Mesodermal cell (in vitro differentiated cells): ENCODE measurements at regions not wholly inside any gene's neighbourhood (a gene's known extent, or its start where the extent isn't known, plus 50 kb on each side); places are given as distances from the start of the nearest gene placed in this dataset.
A peak's percentile ranks its signal among the peaks of the same experiment; 100 is the strongest.

ENCODE experiments used
- H3K27ac ChIP-seq: 2 replicates; pipeline ENCODE4 v1.7.0; 2013; ENCODE audit warnings: mild to moderate bottlenecking, low read depth, low read length, moderate library complexity; ENCODE audit not compliant: severe bottlenecking
- H3K36me3 ChIP-seq: 2 replicates; pipeline ENCODE4 v1.7.1; 2013; ENCODE audit warnings: mild to moderate bottlenecking, low read length, moderate library complexity; ENCODE audit not compliant: control insufficient read depth, insufficient read depth
- H3K4me1 ChIP-seq: one replicate; pipeline ENCODE4 v1.7.1; 2013; ENCODE audit warnings: mild to moderate bottlenecking, low read length; ENCODE audit not compliant: insufficient read depth, control insufficient read depth, poor library complexity, severe bottlenecking
- H3K4me3 ChIP-seq: 2 replicates; pipeline ENCODE4 v1.7.0; 2013; ENCODE audit warnings: low read length, control low read depth, mild to moderate bottlenecking; ENCODE audit not compliant: insufficient read depth, poor library complexity, severe bottlenecking; ENCODE audit errors: extremely low read depth
- H3K9me3 ChIP-seq: 2 replicates; pipeline ENCODE4 v1.7.1; 2013; ENCODE audit warnings: mild to moderate bottlenecking, low read length, moderate library complexity; ENCODE audit not compliant: control insufficient read depth
- WGBS, 2 experiments: methylation state at CpG; one replicate each; pipeline ENCODE4 v1.1.5; 2013; ENCODE audit warnings: missing lambda C conversion rate in 2 of 2; ENCODE audit not compliant: insufficient coverage in 2 of 2; 5-methylcytosine and 5-hydroxymethylcytosine counted together

DNA sequence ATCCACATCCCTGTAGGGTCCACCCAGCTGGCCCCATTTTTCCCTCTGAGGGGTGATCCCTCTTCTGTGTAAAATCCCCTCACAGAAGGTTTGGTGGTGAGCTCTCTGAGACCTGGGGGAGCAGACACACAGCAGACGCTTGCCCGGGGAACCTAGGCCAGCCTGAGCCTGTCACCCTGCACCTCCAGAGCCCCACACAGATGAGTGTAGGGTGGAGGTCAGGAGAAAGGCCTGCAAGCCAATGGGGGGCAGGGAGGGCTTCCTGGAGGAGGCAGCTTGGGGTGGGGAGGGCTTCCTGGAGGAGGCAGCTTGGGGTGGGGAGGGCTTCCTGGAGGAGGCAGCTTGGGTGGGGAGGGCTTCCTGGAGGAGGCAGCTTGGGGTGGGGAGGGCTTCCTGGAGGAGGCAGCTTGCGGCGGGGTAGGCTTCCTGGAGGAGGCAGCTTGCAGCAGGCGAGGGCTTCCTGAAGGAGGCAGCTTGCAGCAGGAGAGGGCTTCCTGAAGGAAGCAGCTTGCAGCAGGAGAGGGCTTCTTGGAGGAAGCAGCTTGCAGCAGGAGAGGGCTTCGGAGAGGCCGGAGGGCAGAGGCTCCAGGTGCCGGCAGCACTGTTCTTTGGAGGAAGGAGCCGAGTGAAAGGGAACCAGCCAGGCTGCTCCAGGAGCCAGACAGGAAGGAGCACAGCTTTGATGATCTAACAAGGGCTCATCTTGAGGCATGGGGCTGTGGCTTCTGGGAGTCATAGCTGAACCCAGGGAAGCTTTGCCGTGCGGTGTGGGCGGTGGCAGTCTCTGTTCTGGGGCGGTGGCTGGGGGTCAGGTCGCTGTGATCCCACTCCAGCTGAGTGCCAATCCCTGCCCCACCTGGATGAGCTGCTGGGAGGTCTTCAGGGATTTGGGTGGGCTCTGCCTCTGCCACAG, 83.7 kb upstream of the ZNF469 start:
- Histone ChIP-seq H3K4me1 (peaks cover 28% of the 10 kb centered on the region), H3K9me3 (peaks cover 7% of the 10 kb centered on the region), H3K4me3 (no peak overlapping the region), H3K27ac (no peak overlapping the region), H3K36me3 (no peaks in the 10 kb centered on the region)
- 86 to 90% methylated on average over 8 to 12 of the region's 14 CpGs for WGBS, 2 experiments

- WGBS, 2 experiments = 97% methylated on average over 17 to 19 of the region's 19 CpGs
- H3K27ac ChIP-seq = no peak overlapping the region
- peaks cover 36% of the 10 kb centered on the region for H3K4me1 ChIP-seq
- H3K4me3 ChIP-seq = no peak overlapping the region
- peaks cover 7% of the 10 kb centered on the region for H3K9me3 ChIP-seq
- H3K36me3 ChIP-seq = no peaks in the 10 kb centered on the region
Measured at GRCh38 chr16:88299751-88300462, 82.9 kb upstream of the ZNF469 start.

DNA sequence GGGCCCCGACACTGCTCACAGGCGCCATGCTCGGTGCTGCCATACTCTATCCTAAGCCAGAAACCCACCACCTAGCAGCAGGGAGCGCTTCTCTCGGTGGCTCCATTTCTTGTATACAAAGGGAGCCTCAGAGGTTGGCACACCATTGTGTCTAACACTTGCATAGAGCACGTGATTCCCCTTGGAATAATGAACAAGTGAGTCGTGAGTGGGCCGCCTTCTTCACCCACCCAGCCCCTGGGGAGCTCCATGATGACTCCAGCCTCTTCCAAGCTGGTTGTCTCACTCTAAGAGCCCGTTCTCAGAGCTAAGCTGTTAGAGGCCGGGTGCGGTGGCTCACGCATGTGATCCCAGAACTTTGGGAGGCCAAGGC, 82.3 kb upstream of the ZNF469 start:
- no peak overlapping the region for H3K4me3 ChIP-seq
- H3K4me1 ChIP-seq = peaks cover 41% of the 10 kb centered on the region
- no peaks in the 10 kb centered on the region for H3K36me3 ChIP-seq
- H3K9me3 ChIP-seq = peaks cover 7% of the 10 kb centered on the region
- whole genome bisulfite sequencing, 2 experiments = 88 to 97% methylated on average over 9 to 11 of the region's 12 CpGs
- no peak overlapping the region for H3K27ac ChIP-seq

- no peaks in the 10 kb centered on the region for H3K36me3 ChIP-seq
Measured at GRCh38 chr16:88301431-88301830, 81.3 kb upstream of the ZNF469 start.

DNA sequence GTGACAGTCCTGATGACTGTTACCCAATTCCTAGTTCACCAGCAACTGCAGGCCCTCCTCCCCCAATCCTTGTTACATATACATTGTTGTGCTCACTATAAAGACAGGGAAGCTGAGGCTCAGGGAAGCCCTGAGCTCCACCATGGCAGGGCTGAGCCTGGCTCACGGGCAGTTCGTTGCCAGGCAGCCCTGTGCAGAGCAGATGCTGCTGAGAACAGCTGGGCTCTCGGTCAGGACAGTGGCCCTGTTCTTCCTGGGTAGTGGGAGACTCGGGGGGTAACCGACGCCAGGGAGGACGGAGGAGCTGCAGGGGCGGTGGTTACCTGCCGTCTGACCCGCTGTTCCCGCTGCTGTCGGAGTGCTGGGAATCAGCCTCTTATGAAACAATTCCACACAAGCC, 80.9 kb upstream of the ZNF469 start:
- Histone ChIP-seq H3K27ac (no peak overlapping the region), H3K4me1 (peaks cover 52% of the 10 kb centered on the region), H3K36me3 (no peaks in the 10 kb centered on the region), H3K9me3 (peaks cover 7% of the 10 kb centered on the region), H3K4me3 (no peak overlapping the region)
- 90 to 94% methylated on average over 7 of the region's 12 CpGs for WGBS, 2 experiments

More at GRCh38 chr16:88301431-88301830, 81.3 kb upstream of the ZNF469 start:
- H3K4me3 ChIP-seq = no peak overlapping the region
- H3K9me3 ChIP-seq = peaks cover 7% of the 10 kb centered on the region
- 94% methylated on average over 11 of the region's 11 CpGs for WGBS, 2 experiments
- no peak overlapping the region for H3K27ac ChIP-seq
- peaks cover 48% of the 10 kb centered on the region for H3K4me1 ChIP-seq

GRCh38 chr16:88302666-88303065, 80.1 kb upstream of the ZNF469 start:
- Histone ChIP-seq H3K4me3 (no peak overlapping the region), H3K9me3 (peaks cover 9% of the 10 kb centered on the region), H3K4me1 (peaks cover 58% of the 10 kb centered on the region), H3K27ac (no peak overlapping the region), H3K36me3 (no peaks in the 10 kb centered on the region)
- 95 to 97% methylated on average over 6 of the region's 6 CpGs for WGBS, 2 experiments

DNA sequence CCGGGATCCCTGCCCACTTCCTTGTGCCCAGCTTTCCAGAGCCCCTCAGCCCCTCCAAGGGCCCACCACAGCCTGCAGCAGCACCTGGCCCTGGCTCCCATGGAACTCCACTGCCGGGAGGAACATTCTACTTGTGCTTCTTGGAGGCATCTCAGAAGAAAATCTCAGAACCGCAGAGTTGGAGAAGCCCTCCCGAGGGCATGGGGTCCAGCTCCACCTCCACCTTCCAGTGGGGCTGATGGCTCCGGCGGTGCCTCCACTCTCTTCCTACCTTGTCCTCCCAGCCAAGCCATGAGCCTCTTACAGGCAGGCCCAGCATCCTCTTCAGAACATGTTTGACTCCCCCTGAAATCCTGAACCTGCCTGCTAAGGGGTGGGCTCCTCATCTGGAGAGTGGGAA, 79.4 kb upstream of the ZNF469 start:
- peaks cover 16% of the 10 kb centered on the region for H3K9me3 ChIP-seq
- peaks cover 58% of the 10 kb centered on the region for H3K4me1 ChIP-seq
- peak overlapping the region; percentile 97 for H3K27ac ChIP-seq
- no peak overlapping the region for H3K4me3 ChIP-seq
- WGBS, 2 experiments = 83 to 88% methylated on average over 4 to 6 of the region's 6 CpGs
- H3K36me3 ChIP-seq = no peaks in the 10 kb centered on the region

- Histone ChIP-seq H3K27ac (peak overlapping the region; percentile 97), H3K36me3 (no peaks in the 10 kb centered on the region), H3K4me1 (peaks cover 52% of the 10 kb centered on the region), H3K9me3 (peaks cover 17% of the 10 kb centered on the region), H3K4me3 (no peak overlapping the region)
- WGBS, 2 experiments = 29 to 48% methylated on average over 13 to 14 of the region's 16 CpGs
Measured at GRCh38 chr16:88303890-88304819, 78.6 kb upstream of the ZNF469 start.

DNA sequence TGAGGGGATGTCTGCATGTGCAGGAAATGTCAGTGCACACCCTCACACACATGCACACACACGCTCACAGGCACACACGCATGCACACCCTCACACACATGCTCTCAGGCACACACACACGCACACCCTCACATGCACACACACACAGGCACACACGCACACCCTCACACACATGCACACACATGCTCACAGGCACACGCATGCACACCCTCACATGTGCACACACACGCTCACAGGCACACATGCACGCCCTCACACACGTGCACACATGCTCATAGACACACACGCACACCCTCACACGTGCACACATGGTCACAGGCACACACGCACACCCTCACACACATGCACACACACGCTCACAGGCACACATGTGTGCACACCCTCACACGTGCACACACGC, 77.6 kb upstream of the ZNF469 start:
- H3K36me3 ChIP-seq = no peaks in the 10 kb centered on the region
- H3K9me3 ChIP-seq = peaks cover 17% of the 10 kb centered on the region
- H3K27ac ChIP-seq = peak overlapping the region; percentile 97
- H3K4me3 ChIP-seq = no peak overlapping the region
- H3K4me1 ChIP-seq = peaks cover 44% of the 10 kb centered on the region
- 89 to 92% methylated on average over 11 of the region's 14 CpGs for WGBS, 2 experiments

DNA sequence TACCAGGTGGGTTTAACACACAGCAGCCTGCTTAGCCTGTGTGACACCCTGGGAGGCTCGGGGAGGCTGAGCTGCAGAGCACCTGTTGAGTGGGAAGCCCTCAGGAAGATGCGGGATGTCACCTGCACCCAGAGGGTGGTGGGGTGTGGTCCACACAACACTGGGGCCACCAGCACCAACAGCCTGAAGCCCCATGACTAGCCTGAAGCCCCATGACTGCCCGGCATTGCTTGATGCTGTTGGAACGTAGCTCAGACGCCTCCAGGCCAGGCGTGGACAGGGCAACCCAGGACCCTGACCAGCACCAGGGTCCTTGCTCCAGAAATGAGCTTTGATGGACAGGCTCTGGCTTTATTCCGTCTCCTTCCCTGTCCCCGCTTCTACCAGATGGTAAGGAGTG, 76.3 kb upstream of the ZNF469 start:
- H3K36me3 ChIP-seq = no peaks in the 10 kb centered on the region
- peaks cover 23% of the 10 kb centered on the region for H3K9me3 ChIP-seq
- H3K27ac ChIP-seq = peak overlapping the region; percentile 89
- H3K4me1 ChIP-seq = peaks cover 44% of the 10 kb centered on the region
- WGBS, 2 experiments = 97 to 100% methylated on average over 6 of the region's 8 CpGs
- H3K4me3 ChIP-seq = no peak overlapping the region
